IMR-90 (cell line): ENCODE measurements at regions not wholly inside any gene's neighbourhood (a gene's known extent, or its start where the extent isn't known, plus 50 kb on each side); places are given as distances from the start of the nearest gene placed in this dataset.

Experiments used
- ATAC-seq: fragments of 200-7000 bp; cut with Tn5 transposase; 2 replicates; pipeline ENCODE4 v1.9.1; 2020; ENCODE audit warnings: low read depth, mild to moderate bottlenecking, moderate library complexity
- BruUV-seq: library from RNA; stranded (reverse); fragments of 400-500 nt; replicated peaks from 2 replicates; lab custom pipeline; 2021; lab: Mats Ljungman, UMichigan
- CTCF ChIA-PET: fragments of 300-600 bp; formaldehyde crosslinking; extraction: SDS; loops from one replicate; lab custom pipeline; 2021; ENCODE audit warnings: antibody characterized with exemption; lab: Yijun Ruan, JAX
- POLR2A ChIA-PET: fragments of 300-600 bp; sonication (Branson Sonifier 250); formaldehyde crosslinking; loops from one replicate; lab custom pipeline; 2022; ENCODE audit warnings: antibody characterized with exemption; ENCODE audit not compliant: unreplicated experiment; lab: Charles Lee
- DNase-seq: peaks from one replicate; pipeline ENCODE4 v3.0.0; 2013
- H2AFZ ChIP-seq: replicated peaks from 2 replicates; pipeline ENCODE3; 2013; ENCODE audit warnings: low read length, mild to moderate bottlenecking; ENCODE audit not compliant: poor library complexity
- H2AK5ac ChIP-seq: 2 replicates; pipeline ENCODE4 v1.6.1; 2013; ENCODE audit warnings: low read depth, low read length, inconsistent platforms
- H2AK9ac ChIP-seq: replicated peaks from 2 replicates; pipeline ENCODE3; 2013; ENCODE audit warnings: mild to moderate bottlenecking, low read depth, low read length, moderate library complexity; ENCODE audit not compliant: poor library complexity
- H2BK120ac ChIP-seq: 2 replicates; pipeline ENCODE4 v1.6.1; 2013; ENCODE audit warnings: low read depth, low read length, inconsistent platforms
- H2BK15ac ChIP-seq: 3 replicates; pipeline ENCODE4 v1.6.1; 2013; ENCODE audit warnings: low read depth, low read length, inconsistent platforms
- H2BK20ac ChIP-seq: 2 replicates; pipeline ENCODE4 v1.6.1; 2013; ENCODE audit warnings: low read depth, mild to moderate bottlenecking, inconsistent platforms, low read length, moderate library complexity
- H2BK5ac ChIP-seq: 2 replicates; pipeline ENCODE4 v1.6.1; 2013; ENCODE audit warnings: mild to moderate bottlenecking, low read depth, low read length, inconsistent platforms; ENCODE audit not compliant: poor library complexity, severe bottlenecking
- H3K14ac ChIP-seq: replicated peaks from 2 replicates; pipeline ENCODE4 v1.6.1; 2013; ENCODE audit warnings: low read depth, low read length, inconsistent platforms
- H3K18ac ChIP-seq: 2 replicates; pipeline ENCODE4 v1.6.1; 2013; ENCODE audit warnings: low read depth, low read length, control low read depth
- H3K23ac ChIP-seq: 2 replicates; pipeline ENCODE4 v1.6.1; 2013; ENCODE audit warnings: low read depth, low read length, inconsistent platforms
- H3K27ac ChIP-seq: 2 replicates; pipeline ENCODE4 v1.5.1; 2013; ENCODE audit warnings: mild to moderate bottlenecking, control low read depth, low read length; ENCODE audit not compliant: insufficient read depth
- H3K27me3 ChIP-seq: 2 replicates; pipeline ENCODE4 v1.6.1; 2013; ENCODE audit warnings: low read length; ENCODE audit not compliant: control insufficient read depth, insufficient read depth
- H3K36me3 ChIP-seq: 2 replicates; pipeline ENCODE4 v1.6.1; 2013; ENCODE audit warnings: low read length, mixed read lengths; ENCODE audit not compliant: control insufficient read depth, insufficient read depth
- H3K4ac ChIP-seq: 2 replicates; pipeline ENCODE4 v1.6.1; 2013; ENCODE audit warnings: low read depth, low read length, inconsistent platforms
- H3K4me1 ChIP-seq: 2 replicates; pipeline ENCODE4 v1.6.1; 2013; ENCODE audit warnings: low read length, mixed read lengths; ENCODE audit not compliant: control insufficient read depth, insufficient read depth
- H3K4me2 ChIP-seq: 2 replicates; pipeline ENCODE4 v1.6.1; 2013; ENCODE audit warnings: low read depth, mild to moderate bottlenecking, control low read depth, low read length, moderate library complexity
- H3K4me3 ChIP-seq: 2 replicates; pipeline ENCODE4 v1.5.1; 2013; ENCODE audit warnings: low read depth, mild to moderate bottlenecking, control low read depth, low read length, moderate library complexity; ENCODE audit not compliant: insufficient read depth
- H3K56ac ChIP-seq: 2 replicates; pipeline ENCODE4 v1.6.1; 2013; ENCODE audit warnings: low read length, inconsistent platforms; ENCODE audit not compliant: insufficient read depth; ENCODE audit errors: extremely low read depth
- H3K79me1 ChIP-seq, 2 experiments: 2 replicates each; pipeline ENCODE4 v1.6.1; 2013; ENCODE audit warnings: low read length in 2 of 2, inconsistent platforms in 1 of 2, low read depth in 1 of 2
- H3K9ac ChIP-seq: 2 replicates; pipeline ENCODE4 v1.6.1; 2013; ENCODE audit warnings: low read depth, low read length, control low read depth
- H3K9me1 ChIP-seq: 2 replicates; pipeline ENCODE4 v1.6.1; 2013; ENCODE audit warnings: low read length, inconsistent platforms; ENCODE audit not compliant: insufficient read depth
- H3K9me3 ChIP-seq: 2 replicates; pipeline ENCODE4 v1.6.1; 2013; ENCODE audit warnings: low read length; ENCODE audit not compliant: control insufficient read depth, insufficient read depth
- H4K20me1 ChIP-seq: 2 replicates; pipeline ENCODE4 v1.6.1; 2013; ENCODE audit warnings: low read length, inconsistent platforms; ENCODE audit not compliant: insufficient read depth
- H4K5ac ChIP-seq: 2 replicates; pipeline ENCODE4 v1.6.1; 2013; ENCODE audit warnings: mild to moderate bottlenecking, low read depth, low read length, control low read depth
- H4K8ac ChIP-seq, 2 experiments: 2 replicates each; pipeline ENCODE4 v1.6.1; 2013; ENCODE audit warnings: low read depth in 2 of 2, low read length in 2 of 2, control low read depth in 1 of 2, inconsistent platforms in 1 of 2
- H4K91ac ChIP-seq: 2 replicates; pipeline ENCODE4 v1.6.1; 2013; ENCODE audit warnings: low read depth, low read length, inconsistent platforms; ENCODE audit not compliant: insufficient read depth
- CEBPB ChIP-seq: IDR thresholded peaks from 2 replicates; pipeline ENCODE4 v1.6.1; 2012; ENCODE audit warnings: low read depth, low read length, improper control_type of control experiment
- ELK1 ChIP-seq: fragments of 150-350 bp; IDR thresholded peaks from 2 replicates; pipeline ENCODE4 v1.6.1; 2016; ENCODE audit warnings: low read depth, mild to moderate bottlenecking, low read length, moderate library complexity, borderline replicate concordance
- FOS ChIP-seq: fragments of 150-350 bp; IDR thresholded peaks from 2 replicates; pipeline ENCODE4 v1.6.1; 2016; ENCODE audit warnings: low read depth, low read length
- MAZ ChIP-seq: IDR thresholded peaks from 2 replicates; pipeline ENCODE4 v1.6.1; 2012; ENCODE audit warnings: low read depth, mild to moderate bottlenecking, low read length, improper control_type of control experiment, moderate library complexity, borderline replicate concordance
- NFE2L2 ChIP-seq: fragments of 150-350 bp; IDR thresholded peaks from 2 replicates; pipeline ENCODE4 v1.6.1; 2016; ENCODE audit warnings: low read depth, mild to moderate bottlenecking, low read length
- RAD21 ChIP-seq: IDR thresholded peaks from 2 replicates; pipeline ENCODE4 v1.6.1; 2012; ENCODE audit warnings: low read length, improper control_type of control experiment
- USF2 ChIP-seq: fragments of 150-350 bp; IDR thresholded peaks from 2 replicates; pipeline ENCODE4 v1.6.1; 2017; ENCODE audit warnings: mild to moderate bottlenecking, antibody characterized with exemption, low read length, low read depth
- WGBS, 2 experiments: methylation state at CpG; one replicate each; pipeline versions ENCODE4 v1.1.5 to v1.1.7; 2013; ENCODE audit warnings: missing lambda C conversion rate in 2 of 2; ENCODE audit not compliant: insufficient read length in 1 of 2; ENCODE audit errors: extremely low coverage in 2 of 2; 5-methylcytosine and 5-hydroxymethylcytosine counted together
- dilution Hi-C: fragments of 300-500 bp; cut with HindIII; formaldehyde crosslinking; loops from one replicate; pipeline ENCODE4 v1.14.3; 2018; ENCODE audit warnings: low sequenced_read_pairs; ENCODE audit not compliant: unreplicated experiment
- in situ Hi-C: fragments of 300-500 bp; cut with MboI; formaldehyde crosslinking; loops from 3 replicates; pipeline ENCODE4 v1.14.3; 2019; ENCODE audit warnings: low sequenced_read_pairs, inconsistent platforms, mixed read lengths
- intact Hi-C: fragments of 100-400 bp; cut with micrococcal nuclease; formaldehyde crosslinking; loops from 2 replicates; pipeline ENCODE4 v1.10.0; 2022

GRCh38 chr4:173991316-173991715 lies 292.2 kb downstream of the FBXO8 start:
- Histone ChIP-seq H3K4me3 (no peak overlapping the region), H4K5ac (no peak overlapping the region), H3K9me3 (no peaks in the 10 kb centered on the region), H4K8ac (no peak overlapping the region), H2BK5ac (no peak overlapping the region), H3K56ac (no peak overlapping the region), H2AK9ac (no peak overlapping the region), H2BK15ac (no peak overlapping the region), H3K27ac (no peak overlapping the region), H3K9me1 (no peaks in the 10 kb centered on the region), H2BK20ac (no peak overlapping the region), H2BK120ac (no peak overlapping the region), H3K4ac (no peak overlapping the region), H3K4me1 (no peaks in the 10 kb centered on the region), H3K4me2 (no peak overlapping the region), H3K79me1 (no peaks in the 10 kb centered on the region), H4K91ac (no peak overlapping the region), H3K23ac (no peak overlapping the region), H4K20me1 (no peaks in the 10 kb centered on the region), H3K27me3 (peaks cover 2% of the 10 kb centered on the region), H3K14ac (no peak overlapping the region), H3K9ac (no peak overlapping the region), H2AFZ (no peak overlapping the region), H2AK5ac (no peak overlapping the region), H3K36me3 (no peaks in the 10 kb centered on the region), H3K18ac (no peak overlapping the region)
- intact Hi-C loops: loop anchor here (2.0 to 5.0 kb wide), 3 partner anchors 244 to 571 kb away; no protein-coding TSS in a partner anchor
- ATAC-seq (no peak), DNase-seq (no peak)
- POLR2A ChIA-PET: no interaction called here
- TF ChIP-seq USF2 (no peak), RAD21 (no peak), NFE2L2 (no peak), FOS (no peak), CEBPB (no peak), ELK1 (no peak), MAZ (no peak)
- WGBS, 2 experiments: no CpG with 5 or more reads among the region's 1 CpG
- dilution Hi-C loops: no loop called here
- BruUV-seq: no TSS peak
- CTCF ChIA-PET: interaction anchor here (0.8 to 1.6 kb wide), 2 partner anchors 16 to 571 kb away, joined by 4 to 7 read pairs; no protein-coding TSS in a partner anchor
- in situ Hi-C loops: no loop called here
